ENCODE measurements at regions not wholly inside any gene's neighbourhood (a gene's known extent, or its start where the extent isn't known, plus 50 kb on each side); places are given as distances from the start of the nearest gene placed in this dataset.

GRCh38 chr1:168381850-168382249, 101.2 kb downstream of the TBX19 start:
- no peak for TF ChIP-seq CTCF (IDR thresholded peaks at IDR 0.05)
- no peak for DNase-seq
- Mint-ChIP-seq H3K9me3 (peaks cover 2 to 9% (median 7%) of the 10 kb centered on the region in 7 donors), H3K27me3 (ENCODE audit: low read depth in 3 of 3) (peaks cover 3 to 5% (median 3%) of the 10 kb centered on the region in 3 donors), H3K36me3 (peaks cover 0 to 2% of the 10 kb centered on the region in 2 donors), H3K27ac (no peak overlapping the region), H3K4me1 (peaks cover 9% of the 10 kb centered on the region), H3K4me3 (no peak overlapping the region)
- Histone ChIP-seq H3K9ac (ENCODE audit: insufficient read depth, low read length, poor library complexity, severe bottlenecking) (no peak overlapping the region), H3K9me3 (replicated peaks in 1 of 2; ENCODE audit: control insufficient read depth in 1 of 2, insufficient read depth in 1 of 2, low read length in 2 of 2) (no peaks in the 10 kb centered on the region), H3K36me3 (replicated peaks in 1 of 2; ENCODE audit: control insufficient read depth in 1 of 2, insufficient read depth in 2 of 2, low read length in 2 of 2) (no peaks in the 10 kb centered on the region), H3K79me2 (ENCODE audit: insufficient read depth, low read length) (no peaks in the 10 kb centered on the region), H3K4me2 (replicated peaks; ENCODE audit: extremely low read depth, low read length, poor library complexity, severe bottlenecking) (no peak overlapping the region), H3K4me1 (ENCODE audit: control insufficient read depth in 1 of 2, insufficient read depth in 2 of 2, low read length in 2 of 2) (no peaks in the 10 kb centered on the region), H3K27ac (ENCODE audit: low read depth in 1 of 2, low read length in 2 of 2) (no peak overlapping the region), H3K4me3 (replicated peaks in 1 of 3; ENCODE audit: low read depth in 2 of 3, low read length in 3 of 3) (no peak overlapping the region), H3K27me3 (ENCODE audit: control insufficient read depth in 2 of 2, insufficient read depth in 2 of 2, low read length in 2 of 2) (no peaks in the 10 kb centered on the region), H4K20me1 (ENCODE audit: insufficient read depth, low read length) (no peaks in the 10 kb centered on the region), H2AFZ (ENCODE audit: insufficient read depth, low read depth, low read length, poor library complexity, severe bottlenecking) (no peak overlapping the region)
- intact Hi-C loops (cut with micrococcal nuclease) = no loop called here

- peaks cover 1 to 3% (median 3%) of the 10 kb centered on the region in 3 donors for H3K27me3 Mint-ChIP-seq (ENCODE audit: low read depth in 3 of 3)
Measured at GRCh38 chr1:168380945-168381344, 100.3 kb downstream of the TBX19 start.

More at GRCh38 chr1:168380945-168381344, 100.3 kb downstream of the TBX19 start:
- 90% methylated on average over 1 of the region's 2 CpGs for WGBS (ENCODE audit: insufficient coverage)
- Histone ChIP-seq H3K9ac (ENCODE audit: insufficient read depth, low read length, poor library complexity, severe bottlenecking) (no peak overlapping the region), H3K27ac (ENCODE audit: low read depth in 1 of 2, low read length in 2 of 2) (no peak overlapping the region), H3K4me3 (replicated peaks in 1 of 3; ENCODE audit: low read depth in 2 of 3, low read length in 3 of 3) (no peak overlapping the region), H3K4me1 (ENCODE audit: control insufficient read depth in 1 of 2, insufficient read depth in 2 of 2, low read length in 2 of 2) (no peaks in the 10 kb centered on the region), H3K27me3 (ENCODE audit: control insufficient read depth in 2 of 2, insufficient read depth in 2 of 2, low read length in 2 of 2) (no peaks in the 10 kb centered on the region), H3K9me3 (replicated peaks in 1 of 2; ENCODE audit: control insufficient read depth in 1 of 2, insufficient read depth in 1 of 2, low read length in 2 of 2) (no peaks in the 10 kb centered on the region), H3K4me2 (replicated peaks; ENCODE audit: extremely low read depth, low read length, poor library complexity, severe bottlenecking) (no peak overlapping the region), H3K36me3 (replicated peaks in 1 of 2; ENCODE audit: control insufficient read depth in 1 of 2, insufficient read depth in 2 of 2, low read length in 2 of 2) (no peaks in the 10 kb centered on the region), H2AFZ (ENCODE audit: insufficient read depth, low read depth, low read length, poor library complexity, severe bottlenecking) (no peak overlapping the region), H4K20me1 (ENCODE audit: insufficient read depth, low read length) (no peaks in the 10 kb centered on the region), H3K79me2 (ENCODE audit: insufficient read depth, low read length) (no peaks in the 10 kb centered on the region)
- H3K27ac Mint-ChIP-seq = no peak overlapping the region
- no peaks in the 10 kb centered on the region for H3K36me3 Mint-ChIP-seq
- DNase-seq = no peak
- peaks cover 1 to 6% (median 3%) of the 10 kb centered on the region in 7 donors for H3K9me3 Mint-ChIP-seq
- peaks cover 5% of the 10 kb centered on the region for H3K4me1 Mint-ChIP-seq
- intact Hi-C loops (cut with micrococcal nuclease) = no loop called here
- H3K4me3 Mint-ChIP-seq = no peak overlapping the region
- no peak for TF ChIP-seq CTCF (IDR thresholded peaks at IDR 0.05)

Data from CD14-positive monocyte (primary cell).